H1 (cell line): ENCODE measurements at regions not wholly inside any gene's neighbourhood (a gene's known extent, or its start where the extent isn't known, plus 50 kb on each side); places are given as distances from the start of the nearest gene placed in this dataset.

Experiments
- CBX8 ChIP-seq: fragments of 300-800, 300-1000 bp; sonication (generic); IDR thresholded peaks from 2 replicates; pipeline ENCODE4 v1.7.1; 2016; ENCODE audit warnings: low read depth, low read length, borderline replicate concordance
- CHD7 ChIP-seq: fragments of 300-600 bp; sonication (generic); IDR thresholded peaks from 2 replicates; pipeline ENCODE4 v1.7.1; 2012; ENCODE audit warnings: low read length, moderate library complexity, mild to moderate bottlenecking, inconsistent platforms; ENCODE audit not compliant: insufficient replicate concordance
- JUND ChIP-seq: IDR thresholded peaks from 2 replicates; pipeline ENCODE4 v1.6.1; 2011; ENCODE audit warnings: mild to moderate bottlenecking, improper control_type of control experiment, low read length

- no peak for TF ChIP-seq CHD7
- no peak for TF ChIP-seq JUND
- TF ChIP-seq CBX8: no peak
Measured at GRCh38 chr11:21839796-21840195, 353.1 kb upstream of the ANO5 start (continued).
